ENCODE measurements at regions not wholly inside any gene's neighbourhood (a gene's known extent, or its start where the extent isn't known, plus 50 kb on each side); places are given as distances from the start of the nearest gene placed in this dataset.
A peak's percentile ranks its signal among the peaks of the same experiment; 100 is the strongest.

GRCh38 chr11:116467823-116468222, 305.0 kb downstream of the BUD13 start:
- no peak for DNase-seq

- DNase-seq, result no peak
Measured at GRCh38 chr11:116466801-116467200, 306.0 kb downstream of the BUD13 start.

DNA sequence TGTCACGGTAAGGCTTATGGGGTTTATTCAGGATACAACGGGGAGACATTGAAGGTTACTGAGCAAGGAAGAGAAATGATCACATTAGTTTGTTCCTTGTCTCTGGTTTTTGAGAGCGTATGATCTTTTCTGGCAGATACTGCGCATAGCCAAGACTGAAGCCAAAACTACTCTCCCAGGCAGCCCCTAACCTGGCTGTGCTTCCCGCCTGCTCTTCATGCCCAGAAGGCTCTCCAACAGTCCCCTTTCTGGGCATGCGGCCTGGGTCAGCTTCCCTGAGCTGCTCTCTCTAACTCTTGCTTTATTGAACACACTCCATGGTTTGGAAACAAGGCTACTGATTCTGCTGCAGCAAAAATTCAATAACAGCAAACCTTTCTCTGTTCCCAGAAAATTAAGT, 306.6 kb downstream of the BUD13 start:
- no peak for DNase-seq

- DNase-seq, result no peak
Measured at GRCh38 chr11:116465056-116465455, 307.7 kb downstream of the BUD13 start.

GRCh38 chr11:116461789-116462188, 311.0 kb downstream of the BUD13 start:
- DNase-seq, result peak; percentile 19

DNA sequence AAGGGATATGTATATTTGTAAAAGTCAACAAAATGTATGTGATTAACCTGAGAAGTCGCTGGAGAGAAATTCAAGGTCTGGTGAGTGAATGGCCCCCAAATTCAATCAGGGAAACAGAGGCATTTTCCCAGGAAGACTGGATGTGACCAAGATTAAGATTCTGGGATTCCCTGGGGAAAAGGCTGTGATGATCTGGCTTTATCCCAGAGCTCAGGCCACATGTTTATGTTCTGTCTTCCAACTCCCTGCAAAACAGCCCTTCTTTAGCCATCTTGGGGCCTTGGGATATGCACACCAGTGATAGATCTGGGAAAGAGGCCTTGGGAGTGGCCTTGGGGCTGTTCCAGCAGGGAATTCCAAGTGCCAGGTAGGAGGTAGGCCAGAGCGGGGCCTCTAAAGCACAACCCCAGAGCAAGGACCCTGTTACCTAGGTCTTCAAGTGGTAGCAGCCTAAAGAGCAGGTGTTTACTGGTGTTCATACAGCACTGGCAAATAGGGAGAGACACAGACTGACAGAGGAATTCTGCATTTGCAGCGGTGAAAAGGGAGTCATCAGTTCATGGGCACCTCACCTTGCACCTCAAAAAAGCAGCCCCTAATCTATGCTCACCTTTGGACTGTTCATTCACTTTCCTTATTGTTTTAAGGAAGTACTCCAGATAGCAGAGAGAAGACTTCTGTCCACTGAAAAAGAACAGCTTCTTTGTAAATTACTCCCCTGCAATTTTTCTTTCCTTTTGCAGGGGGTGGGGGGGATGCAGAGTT, 312.4 kb downstream of the BUD13 start:
- DNase-seq, result no peak

GRCh38 chr11:116459185-116460045, 313.4 kb downstream of the BUD13 start:
- DNase-seq, result no peak

- no peak for DNase-seq
Measured at GRCh38 chr11:116458546-116458945, 314.2 kb downstream of the BUD13 start.

GRCh38 chr11:116457336-116458007, 315.3 kb downstream of the BUD13 start:
- DNase-seq, result no peak

DNA sequence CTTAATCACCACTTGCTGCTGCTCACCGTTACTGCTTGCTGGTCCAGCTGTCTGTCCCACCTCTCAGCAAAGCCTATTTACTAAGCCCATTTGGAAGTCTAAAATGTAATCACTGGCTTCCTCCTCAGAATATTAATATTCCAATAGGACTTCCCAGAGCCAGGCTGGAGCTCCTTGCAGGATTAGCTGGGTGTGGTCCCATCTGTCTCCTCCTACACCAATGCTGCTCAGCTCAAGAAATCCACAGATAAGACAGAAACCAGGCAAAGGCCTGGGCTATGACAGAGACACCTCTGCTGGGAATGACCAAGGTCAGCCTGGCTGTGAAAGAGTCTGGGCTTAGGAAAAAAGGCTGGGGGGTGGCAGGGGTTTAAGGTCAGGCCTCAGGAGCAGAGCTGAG, 317.8 kb downstream of the BUD13 start:
- no peak for DNase-seq

GRCh38 chr11:116454020-116454645, 318.7 kb downstream of the BUD13 start:
- DNase-seq, result no peak

DNA sequence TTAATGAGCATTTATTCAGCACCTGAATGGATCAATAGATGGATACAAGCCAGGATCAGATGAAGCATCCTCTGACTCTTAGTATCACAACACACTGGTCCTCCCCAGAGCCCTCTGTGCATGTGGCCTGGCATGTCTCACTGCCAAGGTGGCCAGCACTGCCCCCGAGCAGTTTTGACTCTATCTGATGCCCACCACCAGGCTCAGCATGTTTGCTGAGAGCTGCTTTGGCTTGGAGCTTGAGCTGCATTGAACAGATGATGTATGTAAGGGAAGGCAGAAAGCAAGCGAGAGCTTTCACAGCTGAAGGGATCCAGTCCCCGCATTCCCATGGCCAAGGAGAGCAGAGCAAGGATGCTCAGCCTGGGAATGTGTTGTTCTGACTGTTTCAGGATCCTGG, 320.3 kb downstream of the BUD13 start:
- no peak for DNase-seq

DNA sequence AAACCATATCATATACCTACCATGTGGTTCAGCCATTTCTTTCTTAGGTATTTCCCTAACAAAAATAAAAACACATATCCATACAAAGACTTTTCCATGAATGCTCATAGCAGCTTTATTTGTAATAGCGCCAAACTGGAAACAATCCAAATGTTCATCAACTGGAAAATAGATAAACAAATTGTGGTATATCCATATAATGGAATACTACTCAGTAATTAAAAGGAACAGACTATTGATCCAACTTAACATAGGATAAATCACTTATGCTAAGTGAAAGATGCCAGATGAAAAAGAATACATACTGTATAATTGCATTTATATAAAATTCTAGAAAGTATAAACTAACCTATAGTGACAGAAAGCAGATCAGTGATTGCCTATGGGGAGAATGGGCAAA, 323.3 kb downstream of the BUD13 start:
- DNase-seq, result no peak

GRCh38 chr11:116446048-116446941, 326.5 kb downstream of the BUD13 start:
- no peak for DNase-seq

GRCh38 chr11:116445108-116446047, 327.4 kb downstream of the BUD13 start:
- no peak for DNase-seq

DNA sequence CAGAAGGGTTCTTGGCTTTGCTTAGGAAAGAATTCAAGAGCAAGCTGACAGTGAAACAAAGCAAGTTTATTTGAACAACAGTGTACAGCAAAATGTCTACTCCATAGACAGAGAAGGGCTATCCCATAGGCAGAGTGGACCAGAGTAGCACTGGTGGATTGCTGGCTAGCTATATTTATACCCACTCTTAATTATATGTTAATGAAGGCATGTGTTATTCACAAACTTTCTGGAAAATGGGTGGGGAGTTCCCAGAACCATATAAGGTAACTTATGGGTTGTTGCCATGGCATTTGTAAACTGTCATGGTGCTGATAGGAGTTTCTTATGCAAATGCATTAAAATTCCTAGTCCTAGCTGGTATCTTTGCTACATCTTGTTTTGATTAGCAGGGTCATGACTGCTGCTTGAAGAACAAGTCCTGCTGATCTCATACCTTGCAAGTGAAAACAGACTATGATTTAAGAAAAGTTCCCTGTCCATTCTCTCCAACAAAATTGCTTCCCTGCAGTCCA, 330.5 kb downstream of the BUD13 start:
- no peak for DNase-seq

GRCh38 chr11:116439361-116439677, 333.5 kb downstream of the BUD13 start:
- DNase-seq, result no peak

DNA sequence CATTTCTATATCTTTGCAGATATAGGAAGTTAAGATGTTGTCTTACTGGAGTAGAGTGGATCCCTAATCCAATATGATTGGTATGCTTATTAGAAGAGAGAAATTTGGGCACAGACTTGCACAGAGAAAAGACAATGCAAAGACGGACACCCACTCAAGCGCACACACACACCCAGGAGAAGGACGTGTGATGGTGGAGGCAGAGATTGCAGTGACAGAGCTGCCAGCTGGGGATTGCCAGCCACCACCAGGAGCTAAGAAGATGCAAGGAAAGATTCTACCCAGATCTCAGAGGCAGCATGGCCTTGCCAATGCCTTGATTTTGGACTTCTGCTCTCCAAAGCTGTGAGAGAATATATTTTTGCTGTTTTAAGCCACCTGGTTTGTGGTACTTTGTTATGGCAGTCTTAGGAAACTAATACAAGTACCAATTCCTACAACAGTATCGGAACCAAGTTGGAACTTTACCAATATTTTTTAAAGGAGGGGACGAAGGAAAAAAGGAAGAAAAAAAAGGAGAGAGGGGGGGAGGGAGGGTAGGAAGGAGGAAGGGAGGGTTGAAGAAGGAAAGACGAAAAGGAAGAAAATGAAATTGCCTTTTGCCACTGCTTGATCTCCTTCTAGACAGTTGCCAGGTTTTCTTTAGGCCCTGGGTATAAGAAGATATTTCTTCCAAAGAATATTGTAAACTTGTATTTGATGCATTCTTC, 334.0 kb downstream of the BUD13 start:
- no peak for DNase-seq

DNA sequence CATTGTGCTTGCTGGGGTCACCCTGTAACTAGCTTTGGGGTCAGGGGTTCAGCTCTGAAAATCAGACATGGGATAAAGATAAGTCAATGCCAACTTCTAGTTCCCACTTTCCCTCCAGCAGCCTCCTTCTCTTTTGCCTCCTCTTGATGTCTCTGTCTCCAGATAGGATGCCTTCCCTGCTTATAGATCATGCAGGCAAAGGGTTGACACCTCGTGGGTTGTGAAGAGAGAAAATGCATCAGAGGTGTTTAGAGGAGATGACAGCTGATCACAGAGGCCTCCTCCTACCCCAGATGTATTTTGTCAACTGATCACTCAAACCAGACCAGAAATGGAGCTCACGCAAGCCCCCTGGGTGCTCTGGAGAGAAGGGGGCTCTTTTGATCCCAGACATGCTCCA, 337.8 kb downstream of the BUD13 start:
- DNase-seq, result no peak

DNA sequence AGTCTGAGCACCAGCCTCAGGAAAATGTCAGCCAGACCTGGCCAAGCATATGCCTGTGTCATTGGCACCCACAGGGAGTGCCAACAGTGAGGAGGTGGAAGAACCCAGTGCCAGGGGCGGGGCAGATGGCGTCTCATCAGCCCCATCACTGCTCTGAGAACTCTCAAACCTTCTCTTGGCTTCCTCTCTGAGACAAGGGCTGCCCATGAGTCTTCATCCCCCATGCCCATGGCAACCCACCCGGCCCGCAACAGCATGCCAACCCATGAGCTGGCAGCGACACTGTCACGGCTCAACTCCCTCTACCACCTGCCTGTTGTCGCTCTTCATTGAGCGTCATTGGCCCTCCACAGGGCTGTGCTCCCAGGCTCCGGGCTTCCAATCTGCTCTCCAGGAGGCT, 340.5 kb downstream of the BUD13 start:
- no peak for DNase-seq

Measured in NCI-H1436 treated with DMSO at 0.1 percent for 48 hours (cell line).